ENCODE measurements at regions not wholly inside any gene's neighbourhood (a gene's known extent, or its start where the extent isn't known, plus 50 kb on each side); places are given as distances from the start of the nearest gene placed in this dataset.
A peak's percentile ranks its signal among the peaks of the same experiment; 100 is the strongest.
"Not testable (repeated sequence)": the region's sequence is repeated elsewhere in the genome, so short reads cannot be mapped to it uniquely, and the experiment has no call there.

DNA sequence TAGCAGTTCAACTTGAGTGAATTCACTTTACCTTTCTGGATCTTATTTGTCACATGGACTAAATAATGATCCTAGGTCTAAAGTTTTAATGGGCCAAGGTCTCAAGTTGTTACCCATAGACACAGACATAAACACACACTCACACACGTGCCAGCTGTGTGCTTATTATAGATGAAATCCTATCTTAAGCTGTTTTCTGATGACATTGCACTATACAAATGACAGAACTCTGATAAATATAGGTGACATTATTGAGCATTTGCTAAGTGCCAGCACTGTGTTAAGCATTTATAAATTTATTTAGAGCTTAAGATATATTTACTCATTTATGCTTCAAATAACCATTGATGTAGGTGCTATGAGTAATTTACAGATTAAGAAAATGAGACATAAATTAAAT lies 474.4 kb upstream of the NR5A2 start:
- Mint-ChIP-seq H3K27me3 (ENCODE audit: low read depth) (peaks cover 5% of the 10 kb centered on the region), H3K9me3 (no peaks in the 10 kb centered on the region), H3K4me3 (no peak overlapping the region), H3K27ac (no peak overlapping the region), H3K36me3 (ENCODE audit: insufficient read depth in 2 of 2) (no peaks in the 10 kb centered on the region), H3K4me1 (ENCODE audit: low read depth) (no peaks in the 10 kb centered on the region)
- DNase-seq (no peak), ATAC-seq (replicated peaks in 1 of 2) (no peak)

DNA sequence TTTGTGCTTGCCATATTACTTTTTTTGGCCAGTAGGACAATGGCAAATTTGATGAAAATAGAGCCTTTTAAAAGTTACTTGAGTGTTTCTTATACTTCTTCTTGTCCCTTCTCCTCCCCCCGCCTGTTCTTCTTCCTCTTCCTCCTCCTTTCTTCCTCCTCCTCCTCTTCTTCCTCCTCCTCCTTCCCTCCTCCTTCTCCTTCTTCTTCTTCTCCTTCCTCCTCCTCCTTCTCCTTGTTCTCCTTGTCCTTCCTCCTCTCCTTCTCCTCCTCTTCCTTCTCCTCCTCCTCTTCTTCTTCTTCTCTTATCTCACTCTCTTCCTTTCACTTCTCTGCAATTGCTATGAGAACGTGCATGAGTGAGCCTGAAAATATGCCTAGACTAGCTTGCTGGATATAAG lies 466.2 kb upstream of the NR5A2 start:
- ATAC-seq (replicated peaks in 1 of 2) (no peak), DNase-seq (no peak)
- H3K9me3 Mint-ChIP-seq: no peaks in the 10 kb centered on the region
- no peak overlapping the region for H3K4me3 Mint-ChIP-seq
- H3K36me3 Mint-ChIP-seq (ENCODE audit: insufficient read depth in 2 of 2): no peaks in the 10 kb centered on the region
- no peak overlapping the region for H3K27ac Mint-ChIP-seq
- H3K27me3 Mint-ChIP-seq (ENCODE audit: low read depth): no peaks in the 10 kb centered on the region
- H3K4me1 Mint-ChIP-seq (ENCODE audit: low read depth): no peaks in the 10 kb centered on the region

DNA sequence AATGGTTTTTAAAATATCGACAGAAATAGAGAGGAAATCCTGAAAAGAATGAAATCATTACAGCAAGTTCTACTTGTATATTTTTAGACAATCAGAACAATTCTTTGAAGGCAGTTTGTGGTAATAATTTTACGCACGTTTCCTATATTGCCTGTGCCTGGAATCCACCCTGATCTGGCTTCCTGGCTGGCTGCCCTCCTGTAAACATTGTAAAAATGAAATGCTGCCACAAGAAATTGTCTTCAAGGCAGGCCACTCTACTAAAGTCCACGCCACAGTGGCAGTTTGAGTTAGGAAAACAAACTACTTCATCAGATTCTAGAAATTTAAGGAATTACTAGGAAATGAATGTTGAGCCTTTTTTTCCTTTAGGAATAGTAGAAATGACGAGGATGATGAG lies 454.5 kb upstream of the NR5A2 start:
- Mint-ChIP-seq H3K36me3 (ENCODE audit: insufficient read depth in 2 of 2) (no peaks in the 10 kb centered on the region), H3K4me1 (ENCODE audit: low read depth) (no peaks in the 10 kb centered on the region), H3K27me3 (ENCODE audit: low read depth) (peaks cover 4% of the 10 kb centered on the region), H3K9me3 (no peaks in the 10 kb centered on the region), H3K4me3 (no peak overlapping the region), H3K27ac (no peak overlapping the region)
- DNase-seq (no peak), ATAC-seq (replicated peaks in 1 of 2) (no peak)

DNA sequence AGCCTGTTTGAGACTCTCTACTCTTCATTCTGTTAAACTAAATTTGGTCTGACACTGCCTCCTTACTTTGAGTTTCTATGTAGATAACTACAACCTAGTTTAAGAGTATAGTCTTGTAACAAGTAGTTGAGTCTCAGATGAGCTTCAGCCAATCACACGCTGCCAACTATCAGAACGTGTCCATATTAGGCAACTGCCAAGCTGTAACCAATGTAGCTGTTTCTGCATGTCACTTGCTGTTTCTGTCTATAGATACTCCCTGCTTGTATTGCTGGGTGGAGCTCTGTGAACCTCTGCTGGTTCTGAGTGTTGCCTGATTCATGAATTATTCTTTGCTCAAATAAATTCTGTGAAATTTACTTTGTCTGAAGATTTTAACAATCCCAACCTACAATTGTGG lies 452.6 kb upstream of the NR5A2 start:
- H3K9me3 Mint-ChIP-seq: no peaks in the 10 kb centered on the region
- no peak overlapping the region for H3K4me3 Mint-ChIP-seq
- ATAC-seq (replicated peaks in 1 of 2): no peak
- no peak for DNase-seq
- H3K36me3 Mint-ChIP-seq (ENCODE audit: insufficient read depth in 2 of 2): no peaks in the 10 kb centered on the region
- H3K4me1 Mint-ChIP-seq (ENCODE audit: low read depth): no peaks in the 10 kb centered on the region
- no peak overlapping the region for H3K27ac Mint-ChIP-seq
- no peaks in the 10 kb centered on the region for H3K27me3 Mint-ChIP-seq (ENCODE audit: low read depth)

DNA sequence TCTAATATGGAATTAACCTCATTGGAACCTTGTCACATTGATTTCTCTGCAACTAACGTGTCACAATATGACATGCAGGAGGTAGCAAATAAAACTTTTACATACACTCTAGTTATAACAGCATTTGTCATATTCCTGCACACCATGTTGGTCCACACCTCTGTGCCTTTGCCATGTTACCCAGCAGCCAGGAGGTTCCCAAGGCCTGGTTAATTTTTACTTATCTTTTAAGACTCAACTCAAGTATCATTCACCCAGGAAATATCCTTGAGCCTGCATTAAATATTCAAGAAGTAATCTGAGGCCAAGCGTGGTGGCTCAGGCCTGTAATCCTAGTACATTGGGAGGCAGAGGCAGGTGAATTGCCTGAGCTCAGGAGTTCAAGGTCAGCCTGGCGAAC lies 447.2 kb upstream of the NR5A2 start:
- H3K9me3 Mint-ChIP-seq: no peaks in the 10 kb centered on the region
- no peak for ATAC-seq (replicated peaks in 1 of 2)
- H3K27me3 Mint-ChIP-seq (ENCODE audit: low read depth): peaks cover 11% of the 10 kb centered on the region
- H3K36me3 Mint-ChIP-seq (ENCODE audit: insufficient read depth in 2 of 2): no peaks in the 10 kb centered on the region
- DNase-seq: no peak
- no peak overlapping the region for H3K27ac Mint-ChIP-seq
- no peaks in the 10 kb centered on the region for H3K4me1 Mint-ChIP-seq (ENCODE audit: low read depth)
- H3K4me3 Mint-ChIP-seq: no peak overlapping the region

DNA sequence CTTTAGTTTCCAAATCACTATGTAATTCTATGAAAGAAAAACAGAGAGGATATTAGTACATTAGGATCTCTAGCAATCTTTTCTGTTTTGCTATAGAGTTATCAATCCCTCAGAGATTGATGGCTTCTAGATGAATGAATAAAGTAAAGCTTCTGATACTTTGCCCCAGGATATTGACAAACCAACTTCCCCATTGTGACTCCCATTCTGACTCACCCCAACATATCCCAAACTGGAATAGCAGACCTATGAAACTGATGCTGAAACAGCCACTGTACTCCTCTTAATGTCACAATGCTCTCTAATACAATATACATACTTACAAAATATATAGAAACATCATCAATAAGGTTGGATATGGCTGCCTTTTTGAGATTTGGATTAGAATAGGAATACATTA lies 442.1 kb upstream of the NR5A2 start:
- no peaks in the 10 kb centered on the region for H3K36me3 Mint-ChIP-seq (ENCODE audit: insufficient read depth in 2 of 2)
- DNase-seq (no peak), ATAC-seq (replicated peaks in 1 of 2) (no peak)
- no peak overlapping the region for H3K4me3 Mint-ChIP-seq
- H3K4me1 Mint-ChIP-seq (ENCODE audit: low read depth): peaks cover 4% of the 10 kb centered on the region
- no peak overlapping the region for H3K27ac Mint-ChIP-seq
- H3K9me3 Mint-ChIP-seq: no peaks in the 10 kb centered on the region
- peaks cover 11% of the 10 kb centered on the region for H3K27me3 Mint-ChIP-seq (ENCODE audit: low read depth)

DNA sequence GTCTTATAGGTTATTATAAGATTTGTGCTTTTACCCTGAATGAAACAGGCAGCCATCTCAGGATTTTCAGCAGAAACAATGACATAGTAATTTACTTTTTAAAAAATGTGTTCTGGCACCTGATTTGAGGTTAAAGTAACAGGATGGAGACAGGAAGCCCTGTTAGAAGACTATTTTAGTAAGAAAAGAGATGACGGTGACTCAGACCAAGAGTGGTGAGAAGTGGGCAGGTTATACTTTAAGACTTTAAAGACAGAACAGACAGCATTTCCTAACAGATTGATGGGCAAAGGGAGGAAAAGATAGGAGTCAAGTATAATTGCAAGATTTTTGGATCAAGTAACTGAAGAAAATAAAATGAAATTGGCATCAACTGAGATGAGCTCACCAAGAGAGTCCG lies 436.8 kb upstream of the NR5A2 start:
- peak in 1 of 2 donors; percentile 53 for ATAC-seq (replicated peaks in 1 of 2)
- H3K9me3 Mint-ChIP-seq: no peaks in the 10 kb centered on the region
- DNase-seq: no peak
- H3K27me3 Mint-ChIP-seq (ENCODE audit: low read depth): peaks cover 7% of the 10 kb centered on the region
- no peak overlapping the region for H3K4me3 Mint-ChIP-seq
- H3K27ac Mint-ChIP-seq: peak overlapping the region; percentile 7
- peaks cover 12% of the 10 kb centered on the region for H3K4me1 Mint-ChIP-seq (ENCODE audit: low read depth)
- no peaks in the 10 kb centered on the region for H3K36me3 Mint-ChIP-seq (ENCODE audit: insufficient read depth in 2 of 2)

DNA sequence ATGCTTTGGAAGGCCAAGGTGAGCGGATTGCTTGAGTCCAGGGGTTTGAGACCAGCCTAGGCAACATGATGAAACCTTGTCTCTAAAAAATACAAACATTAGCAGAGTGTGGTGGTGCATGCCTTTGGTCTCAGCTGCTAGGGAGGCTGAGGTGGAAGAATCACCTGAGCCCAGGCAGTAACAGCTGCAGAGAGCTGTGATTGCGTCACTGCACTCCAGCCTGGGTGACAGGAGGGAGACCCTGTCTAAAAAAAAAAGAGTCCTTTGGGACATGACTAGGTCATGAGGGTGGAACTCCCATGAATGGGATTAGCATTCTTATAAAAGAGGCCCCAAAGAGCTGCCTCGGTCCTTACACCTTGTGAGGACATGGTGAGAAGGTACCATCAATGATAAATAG lies 436.0 kb upstream of the NR5A2 start:
- ATAC-seq (replicated peaks in 1 of 2): no peak
- no peaks in the 10 kb centered on the region for H3K36me3 Mint-ChIP-seq (ENCODE audit: insufficient read depth in 2 of 2)
- H3K4me1 Mint-ChIP-seq (ENCODE audit: low read depth): peaks cover 12% of the 10 kb centered on the region
- H3K9me3 Mint-ChIP-seq: no peaks in the 10 kb centered on the region
- H3K4me3 Mint-ChIP-seq: no peak overlapping the region
- no peak overlapping the region for H3K27ac Mint-ChIP-seq
- H3K27me3 Mint-ChIP-seq (ENCODE audit: low read depth): peaks cover 7% of the 10 kb centered on the region
- no peak for DNase-seq

DNA sequence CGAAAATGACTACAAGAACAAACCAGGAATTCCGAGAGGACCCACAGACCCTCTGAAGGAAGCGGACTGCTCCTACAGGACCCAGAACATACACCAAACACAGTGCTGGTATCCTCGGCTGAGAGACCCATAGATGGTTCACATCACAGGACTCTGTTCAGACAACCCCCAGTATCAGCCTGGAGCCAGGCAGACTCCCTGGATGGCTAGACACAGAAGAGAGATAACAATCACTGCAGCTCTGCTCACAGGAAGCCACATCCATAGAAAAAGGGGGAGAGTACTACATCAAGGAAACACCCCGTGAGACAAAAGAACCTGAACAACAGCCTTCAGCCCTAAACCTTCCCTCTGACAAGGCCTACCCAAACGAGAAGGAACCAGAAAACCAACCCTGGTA lies 434.0 kb upstream of the NR5A2 start:
- H3K27me3 Mint-ChIP-seq (ENCODE audit: low read depth): peaks cover 7% of the 10 kb centered on the region
- ATAC-seq (replicated peaks in 1 of 2) (no peak), DNase-seq (no peak)
- peaks cover 12% of the 10 kb centered on the region for H3K4me1 Mint-ChIP-seq (ENCODE audit: low read depth)
- no peaks in the 10 kb centered on the region for H3K36me3 Mint-ChIP-seq (ENCODE audit: insufficient read depth in 2 of 2)
- no peaks in the 10 kb centered on the region for H3K9me3 Mint-ChIP-seq
- H3K4me3 Mint-ChIP-seq: no peak overlapping the region
- no peak overlapping the region for H3K27ac Mint-ChIP-seq

DNA sequence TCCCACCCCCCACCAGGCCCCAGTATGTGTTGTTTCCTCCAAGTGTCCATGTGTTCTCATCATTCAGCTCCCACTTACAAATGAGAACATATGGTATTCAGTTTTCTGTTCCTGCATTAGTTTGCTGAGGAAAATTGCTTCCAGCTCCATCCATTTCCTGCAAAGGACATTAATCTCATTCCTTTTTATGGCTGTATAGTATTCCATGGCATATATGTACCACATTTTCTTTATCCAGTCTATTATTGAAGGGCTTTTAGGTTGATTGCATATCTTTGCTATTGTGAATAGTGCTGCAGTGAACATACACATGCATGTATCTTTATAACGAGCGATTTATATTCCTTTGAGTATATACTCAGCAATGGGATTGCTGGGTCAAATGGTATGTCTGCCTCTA lies 431.1 kb upstream of the NR5A2 start:
- DNase-seq: not testable (repeated sequence)
- H3K27me3 Mint-ChIP-seq (ENCODE audit: low read depth): peaks cover 14% of the 10 kb centered on the region

DNA sequence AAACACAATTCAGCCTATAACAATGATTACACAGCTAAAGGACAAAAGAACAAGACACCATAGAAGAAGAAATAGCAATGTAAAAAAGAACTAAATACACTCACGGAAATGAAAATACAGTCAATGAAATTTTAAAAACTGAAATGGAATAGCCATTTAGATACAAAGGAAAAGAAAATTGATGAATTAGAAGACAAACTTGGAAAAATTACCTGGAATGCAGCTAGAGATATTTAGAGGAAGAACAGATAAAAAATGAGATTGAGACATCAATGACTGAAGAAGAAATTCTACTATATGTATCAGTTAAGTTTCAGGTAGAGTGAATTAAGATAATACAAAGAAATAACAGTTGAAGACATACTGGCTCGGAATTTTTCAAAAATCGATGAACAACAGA lies 430.4 kb upstream of the NR5A2 start:
- Mint-ChIP-seq H3K27me3 (ENCODE audit: low read depth) (peaks cover 14% of the 10 kb centered on the region), H3K9me3 (peaks cover 4 to 8% of the 10 kb centered on the region in 2 donors), H3K4me1 (ENCODE audit: low read depth) (no peaks in the 10 kb centered on the region), H3K27ac (no peak overlapping the region), H3K4me3 (no peak overlapping the region), H3K36me3 (ENCODE audit: insufficient read depth in 2 of 2) (peaks cover 0 to 2% of the 10 kb centered on the region in 2 donors)
- ATAC-seq (replicated peaks in 1 of 2): no peak
- no peak for DNase-seq

More for the DNA sequence above, 431.1 kb upstream of the NR5A2 start:
- H3K4me3 Mint-ChIP-seq; H3K9me3 Mint-ChIP-seq; H3K27ac Mint-ChIP-seq; ATAC-seq (replicated peaks in 1 of 2); H3K36me3 Mint-ChIP-seq (ENCODE audit: insufficient read depth in 2 of 2); H3K4me1 Mint-ChIP-seq (ENCODE audit: low read depth): not testable (repeated sequence)

DNA sequence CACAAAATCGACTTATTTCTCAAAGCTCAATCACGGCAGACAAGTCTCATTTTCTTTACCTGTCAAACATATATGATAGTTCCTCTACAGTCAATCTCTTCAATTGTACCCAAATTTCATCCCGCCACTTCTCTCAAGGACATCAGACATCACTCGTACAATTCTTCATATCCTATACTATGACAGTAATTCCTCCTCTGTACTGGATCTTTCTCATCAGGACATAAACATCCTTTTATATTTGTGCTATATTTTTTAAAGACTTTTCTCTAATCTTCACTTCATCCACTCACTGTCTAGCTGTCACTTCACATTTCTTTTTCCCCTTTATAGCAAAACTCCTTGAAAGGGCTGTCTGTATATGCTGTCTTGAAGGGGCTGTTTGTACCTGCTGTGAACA lies 419.1 kb upstream of the NR5A2 start:
- H3K36me3 Mint-ChIP-seq (ENCODE audit: insufficient read depth in 2 of 2): no peaks in the 10 kb centered on the region
- no peak overlapping the region for H3K27ac Mint-ChIP-seq
- DNase-seq (no peak), ATAC-seq (replicated peaks in 1 of 2) (no peak)
- no peaks in the 10 kb centered on the region for H3K27me3 Mint-ChIP-seq (ENCODE audit: low read depth)
- H3K9me3 Mint-ChIP-seq: peaks cover 0 to 2% of the 10 kb centered on the region in 2 donors
- no peak overlapping the region for H3K4me3 Mint-ChIP-seq
- H3K4me1 Mint-ChIP-seq (ENCODE audit: low read depth): no peaks in the 10 kb centered on the region

DNA sequence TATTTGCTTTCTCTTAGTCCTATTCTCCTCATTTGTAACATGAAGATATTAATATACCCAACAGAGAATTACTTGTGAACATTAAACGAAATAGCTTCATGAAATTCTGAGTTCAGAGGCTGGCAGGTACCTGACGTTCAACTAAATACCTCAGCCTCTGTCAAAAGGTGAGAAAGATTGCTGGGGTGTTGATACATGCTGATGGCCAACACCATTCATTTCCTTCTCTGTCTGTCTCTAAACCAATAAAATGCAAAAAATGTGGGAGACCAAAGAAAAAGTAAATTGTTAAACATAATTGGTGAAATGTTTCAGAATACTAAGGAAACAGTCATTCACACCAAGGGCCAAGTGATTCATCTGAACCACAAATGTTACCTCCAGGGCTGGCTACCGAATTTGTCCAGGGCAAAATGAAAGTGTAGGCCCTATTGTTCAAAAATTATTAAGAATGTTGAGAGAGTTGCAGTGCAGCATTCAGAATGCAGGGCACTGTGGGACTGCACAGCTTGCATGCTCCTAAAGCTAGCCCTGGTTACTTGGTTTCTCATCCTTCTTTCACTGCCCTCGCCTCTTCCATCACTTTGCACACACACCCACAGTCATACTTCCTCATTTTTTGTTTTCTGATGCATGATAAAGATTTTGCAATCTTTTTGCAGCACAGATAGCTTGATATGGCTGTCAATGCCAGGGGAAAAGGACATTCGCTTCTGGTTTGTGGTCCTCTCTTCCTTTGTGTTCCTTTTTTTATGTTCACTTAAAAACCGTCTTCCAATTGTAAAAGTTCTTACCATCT lies 414.3 kb upstream of the NR5A2 start:
- H3K27ac Mint-ChIP-seq: no peak overlapping the region
- no peaks in the 10 kb centered on the region for H3K9me3 Mint-ChIP-seq

DNA sequence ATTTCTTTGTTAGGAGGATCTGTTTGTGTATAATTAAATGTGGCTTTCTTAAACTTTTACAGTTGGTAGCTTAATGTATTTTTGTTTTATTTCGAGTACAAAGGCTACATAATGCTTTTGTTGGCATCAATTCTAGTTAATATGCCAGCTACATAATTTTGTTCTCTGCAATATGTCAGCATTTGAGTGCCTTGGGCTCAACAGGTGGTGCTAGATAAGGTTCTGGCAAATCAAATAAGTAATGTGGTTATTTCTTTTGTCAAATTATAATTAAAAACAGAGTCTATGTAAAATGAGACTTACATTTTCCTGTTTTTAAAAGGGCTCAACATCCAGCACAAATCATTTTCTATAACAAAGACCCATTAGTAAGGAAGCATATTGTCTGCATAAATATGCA lies 410.6 kb upstream of the NR5A2 start:
- Mint-ChIP-seq H3K4me1 (ENCODE audit: low read depth) (no peaks in the 10 kb centered on the region), H3K9me3 (no peaks in the 10 kb centered on the region), H3K4me3 (no peak overlapping the region), H3K27ac (no peak overlapping the region), H3K27me3 (ENCODE audit: low read depth) (peaks cover 7% of the 10 kb centered on the region), H3K36me3 (ENCODE audit: insufficient read depth in 2 of 2) (no peaks in the 10 kb centered on the region)
- ATAC-seq (replicated peaks in 1 of 2): no peak
- DNase-seq: no peak

More for the DNA sequence above, 414.3 kb upstream of the NR5A2 start:
- Mint-ChIP-seq H3K27me3 (ENCODE audit: low read depth) (peaks cover 7% of the 10 kb centered on the region), H3K4me3 (no peak overlapping the region), H3K36me3 (ENCODE audit: insufficient read depth in 2 of 2) (no peaks in the 10 kb centered on the region), H3K4me1 (ENCODE audit: low read depth) (no peaks in the 10 kb centered on the region)
- no peak for ATAC-seq (replicated peaks in 1 of 2)
- DNase-seq: no peak
